Nucleus accumbens (tissue), 56 donors: ENCODE measurements at regions not wholly inside any gene's neighbourhood (a gene's known extent, or its start where the extent isn't known, plus 50 kb on each side); places are given as distances from the start of the nearest gene placed in this dataset.
A peak's percentile ranks its signal among the peaks of the same experiment; 100 is the strongest.
"Not testable (repeated sequence)": the region's sequence is repeated elsewhere in the genome, so short reads cannot be mapped to it uniquely, and the experiment has no call there.

Source experiments
- DNase-seq, 56 donors: peaks; one replicate each; lab custom pipeline; 2025; lab: John Stamatoyannopoulos, UW

- no peak for DNase-seq
These were observed 363.8 kb downstream of the FAT3 start for GRCh38 chr11:92588393-92588792.

DNA sequence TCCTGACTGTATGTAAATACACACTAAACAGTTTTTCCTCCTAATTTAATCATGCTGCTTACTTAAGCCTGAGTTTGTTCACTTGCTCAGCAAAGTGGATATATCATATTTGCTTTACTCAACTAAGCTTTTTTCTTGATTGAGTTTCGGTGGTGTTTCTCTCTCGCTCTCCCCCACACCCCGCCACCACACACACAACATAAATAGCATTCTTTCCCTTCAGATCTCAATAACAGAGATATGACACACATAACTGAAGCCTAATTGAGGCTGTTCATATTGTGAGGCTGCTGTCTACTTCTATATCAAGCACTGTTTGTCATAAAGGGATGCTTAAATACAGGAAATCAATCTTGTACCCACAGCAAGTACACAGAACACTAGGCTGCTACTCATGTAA, 364.9 kb downstream of the FAT3 start:
- no peak for DNase-seq

GRCh38 chr11:92591521-92591920, 366.9 kb downstream of the FAT3 start:
- no peak for DNase-seq

- DNase-seq, result no peak
These were observed 369.6 kb downstream of the FAT3 start for GRCh38 chr11:92594251-92594650.

DNA sequence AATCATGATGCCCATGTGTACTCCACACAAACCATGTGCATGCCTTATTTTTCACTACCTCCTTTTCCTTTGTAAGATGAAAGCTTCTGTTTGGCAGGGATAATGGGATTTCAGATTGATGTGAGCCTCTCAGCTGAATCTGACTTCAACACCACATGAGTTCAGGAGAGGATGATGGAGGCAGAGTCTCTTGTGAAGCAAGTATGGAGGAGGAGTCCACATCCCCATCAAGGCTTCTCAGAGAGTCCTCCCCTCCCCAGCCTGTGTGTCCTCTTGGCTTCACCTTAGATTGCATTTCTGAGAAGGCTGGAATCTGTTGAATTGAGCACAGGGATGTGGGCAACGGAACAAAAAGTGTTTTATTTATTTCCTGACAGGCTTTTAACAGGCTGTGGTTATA, 370.4 kb downstream of the FAT3 start:
- peak in 5 of 56 donors; percentile 3 to 20 (median 19) for DNase-seq

DNA sequence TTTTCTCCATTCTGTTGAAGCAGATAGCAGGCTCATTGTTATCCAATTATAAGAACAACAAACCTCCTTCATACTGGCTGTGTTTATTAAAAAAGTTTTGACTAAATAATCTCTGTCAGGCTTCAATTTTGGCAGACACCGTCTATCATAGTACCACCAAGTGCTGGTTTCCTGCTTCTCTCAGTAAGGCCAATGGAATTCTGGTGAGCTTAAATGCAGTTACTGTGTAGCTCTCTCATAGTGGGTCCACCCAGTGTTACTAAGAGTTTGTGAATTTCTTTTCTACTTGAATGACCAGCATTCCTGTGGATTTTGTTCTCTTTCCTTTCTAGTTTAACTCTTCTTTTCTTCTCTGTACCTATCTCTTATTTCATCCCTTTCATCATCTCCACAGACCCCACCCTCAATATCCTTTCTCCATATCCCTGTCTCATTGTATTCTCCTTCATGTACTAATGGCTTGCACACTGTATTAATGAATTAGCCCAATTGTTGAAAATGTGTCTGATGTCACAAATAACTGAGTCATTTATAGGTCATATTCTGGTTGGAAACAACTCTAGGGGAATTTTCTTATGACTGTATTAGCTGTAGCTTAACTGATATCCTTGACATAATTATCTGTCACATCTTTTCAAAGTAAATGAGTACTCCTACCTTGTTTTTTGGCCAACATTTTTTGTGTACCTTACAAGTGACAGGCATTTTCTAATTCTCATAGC, 372.1 kb downstream of the FAT3 start:
- DNase-seq, result no peak

- peak in 3 of 56 donors; percentile 6 to 33 (median 12) for DNase-seq
These were observed 368.4 kb upstream of the MTNR1B start for GRCh38 chr11:92601048-92601447.

DNA sequence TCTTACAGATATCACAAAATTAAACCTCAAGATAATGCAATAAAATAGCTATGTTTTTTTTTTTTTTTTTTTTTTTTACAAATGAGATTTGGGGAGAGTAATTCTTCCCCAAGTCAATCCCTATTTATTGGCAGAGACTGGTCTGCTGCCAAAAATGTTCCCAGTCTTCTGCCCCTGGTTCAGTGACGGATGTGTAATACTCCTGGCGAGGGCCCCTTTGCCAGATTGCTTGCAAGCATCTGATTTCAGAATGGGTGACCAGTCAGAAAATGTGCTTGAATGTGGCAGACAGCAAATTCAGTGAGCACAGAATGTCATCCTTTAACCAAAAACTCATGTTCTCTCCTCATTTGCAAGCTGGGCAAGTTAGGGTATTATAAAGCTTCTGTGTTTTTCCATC, 363.8 kb upstream of the MTNR1B start:
- peak in 2 of 56 donors; percentile 5 to 16 for DNase-seq

DNA sequence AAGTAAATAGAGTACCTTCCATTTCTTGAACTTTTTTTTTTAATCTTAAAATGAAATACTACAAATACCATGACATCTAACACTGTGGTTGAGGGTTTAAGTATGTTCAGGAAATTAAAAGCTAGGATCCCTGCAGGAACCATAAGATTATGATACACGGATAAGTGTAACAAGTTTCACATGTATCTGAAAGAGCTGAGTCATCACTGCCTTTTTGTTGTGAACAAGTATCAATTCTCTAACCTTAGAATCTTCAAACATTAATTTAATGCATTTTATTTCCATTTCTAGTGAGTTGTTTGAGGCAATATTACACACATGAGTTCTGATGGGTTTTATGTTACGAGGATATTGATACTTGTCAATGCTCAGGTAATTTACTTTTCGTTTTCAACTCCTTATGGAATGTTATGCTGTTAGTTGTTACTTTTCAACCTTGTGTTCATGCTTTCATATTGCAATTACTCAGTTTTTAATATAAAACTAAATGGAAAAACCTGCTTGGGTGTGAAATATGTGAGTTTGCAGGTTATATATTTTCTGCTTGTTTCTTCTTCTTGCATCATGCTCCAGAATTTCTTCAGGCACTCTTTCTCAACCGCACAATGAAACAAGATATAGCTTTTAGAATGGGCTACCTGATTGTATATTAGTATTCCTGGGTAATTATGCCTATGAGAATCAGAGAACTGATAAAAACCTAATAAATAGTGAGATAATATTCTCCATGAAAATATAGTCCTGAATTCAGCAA, 361.3 kb upstream of the MTNR1B start:
- no peak for DNase-seq

- DNase-seq, result no peak
These were observed 358.3 kb upstream of the MTNR1B start for GRCh38 chr11:92611157-92611556.

DNA sequence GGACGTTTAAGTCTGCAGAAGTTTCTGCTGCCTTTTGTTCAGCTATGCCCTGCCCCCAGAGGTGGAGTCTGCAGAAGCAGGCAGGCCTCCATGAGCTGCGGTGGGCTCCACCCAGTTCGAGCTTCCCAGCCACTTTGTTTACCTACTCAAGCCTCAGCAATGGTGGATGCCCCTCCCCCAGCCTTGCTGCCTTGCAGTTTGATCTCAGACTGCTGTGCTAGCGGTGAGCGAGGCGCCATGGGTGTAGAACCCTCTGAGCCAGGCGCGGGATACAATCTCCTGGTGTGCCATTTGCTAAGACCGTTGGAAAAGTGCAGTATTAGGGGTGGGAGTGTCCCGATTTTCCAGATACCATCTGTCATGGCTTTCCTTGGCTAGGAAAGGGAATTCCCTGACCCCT, 351.4 kb upstream of the MTNR1B start:
- not testable (repeated sequence) for DNase-seq

- no peak for DNase-seq
These were observed 346.4 kb upstream of the MTNR1B start for GRCh38 chr11:92623055-92623454.

- DNase-seq, result no peak
These were observed 343.6 kb upstream of the MTNR1B start for GRCh38 chr11:92625894-92626293.

- DNase-seq, result no peak
These were observed 342.8 kb upstream of the MTNR1B start for GRCh38 chr11:92626624-92627023.

- no peak for DNase-seq
These were observed 341.7 kb upstream of the MTNR1B start for GRCh38 chr11:92627615-92628256.

GRCh38 chr11:92628401-92629292, 340.8 kb upstream of the MTNR1B start:
- no peak for DNase-seq

DNA sequence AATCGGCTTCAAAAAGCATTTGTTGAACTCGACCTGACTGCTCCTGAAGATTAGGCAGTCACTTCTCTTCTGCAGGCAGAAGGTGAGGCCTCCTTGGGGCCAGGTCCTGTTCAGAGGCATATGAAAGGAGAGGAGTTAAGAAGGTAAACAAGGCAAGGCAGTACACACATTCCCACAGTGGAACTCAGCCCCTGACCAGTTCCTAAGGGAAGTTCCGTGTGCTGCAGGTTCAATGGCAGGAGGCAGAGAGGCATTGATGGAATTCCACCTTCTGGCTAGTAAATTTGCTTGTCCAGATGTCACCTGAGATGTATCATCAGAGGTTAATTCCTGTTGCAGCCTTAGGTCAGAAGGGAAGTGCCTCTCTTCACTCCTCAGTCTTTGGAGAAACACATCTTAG, 337.0 kb upstream of the MTNR1B start:
- no peak for DNase-seq

- DNase-seq, result no peak
These were observed 335.6 kb upstream of the MTNR1B start for GRCh38 chr11:92633820-92634219.

- DNase-seq, result no peak
These were observed 332.8 kb upstream of the MTNR1B start for GRCh38 chr11:92636543-92637188.

- no peak for DNase-seq
These were observed 330.8 kb upstream of the MTNR1B start for GRCh38 chr11:92638678-92639077.
